GM18907 (cell line): ENCODE measurements at regions not wholly inside any gene's neighbourhood (a gene's known extent, or its start where the extent isn't known, plus 50 kb on each side); places are given as distances from the start of the nearest gene placed in this dataset.
A peak's percentile ranks its signal among the peaks of the same experiment; 100 is the strongest.
"Not testable (repeated sequence)": the region's sequence is repeated elsewhere in the genome, so short reads cannot be mapped to it uniquely, and the experiment has no call there.

ENCODE experiments used
- ATAC-seq: cut with Tn5 transposase; IDR thresholded peaks from one replicate; pipeline ENCODE4 v1.9.1; 2021; ENCODE audit warnings: mild to moderate bottlenecking, moderate library complexity; ENCODE audit not compliant: unreplicated experiment

GRCh38 chr10:53230651-53231050 is 458.1 kb upstream of the MBL2 start:
- no peak for ATAC-seq

- no peak for ATAC-seq
These were observed 451.3 kb upstream of the MBL2 start for GRCh38 chr10:53223851-53224250.

DNA sequence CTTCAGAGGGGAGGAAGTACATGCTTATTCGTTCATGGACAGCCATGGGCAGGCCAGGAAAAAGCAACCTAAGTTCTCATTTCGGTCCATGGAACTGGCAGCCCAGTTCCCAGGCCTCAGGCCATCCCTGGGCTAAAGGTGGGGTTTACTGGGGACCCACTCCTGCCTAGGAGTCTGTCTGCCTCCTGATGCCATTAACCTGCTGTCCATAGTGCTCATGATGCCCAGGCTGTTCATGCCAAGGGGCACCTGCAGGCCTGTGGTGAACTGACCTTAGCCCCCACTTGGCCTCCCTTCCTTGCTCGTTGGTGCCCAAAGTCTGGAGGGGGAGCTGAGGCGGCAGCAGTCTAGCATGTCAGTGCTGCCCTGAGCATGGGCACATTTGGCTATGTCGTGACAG is 450.2 kb upstream of the MBL2 start:
- ATAC-seq = no peak

DNA sequence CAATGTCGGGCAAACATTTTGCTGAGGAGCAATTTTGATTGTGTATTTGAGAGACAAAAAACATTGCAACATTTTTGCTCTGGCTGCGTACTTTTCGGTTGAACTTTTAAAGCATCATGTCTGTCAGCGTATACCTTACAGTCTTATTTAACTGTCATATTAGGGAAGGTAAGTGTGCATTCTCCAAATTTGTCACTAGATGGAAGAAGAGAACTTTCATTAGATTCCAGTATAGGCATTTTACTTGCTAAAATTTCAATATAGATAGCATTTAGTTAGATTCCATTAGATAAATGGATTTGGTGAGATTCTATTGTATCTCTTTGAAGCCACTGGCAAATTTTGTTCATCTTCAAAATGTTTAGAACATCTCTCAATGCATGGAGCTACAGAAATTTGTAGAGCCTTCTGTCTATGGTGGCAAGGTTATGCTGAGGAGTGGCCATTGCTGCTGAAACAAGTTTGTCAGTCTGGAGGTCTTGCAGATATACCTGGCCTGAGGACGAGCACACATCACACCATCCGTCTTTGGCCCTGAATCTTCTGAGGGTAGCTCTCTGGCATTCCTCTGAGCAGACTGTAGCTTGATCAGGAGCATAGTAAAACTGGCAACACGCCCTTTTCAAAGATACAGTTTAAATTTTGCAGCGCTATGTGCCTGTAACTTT is 437.5 kb upstream of the MBL2 start:
- ATAC-seq = peak; percentile 64

DNA sequence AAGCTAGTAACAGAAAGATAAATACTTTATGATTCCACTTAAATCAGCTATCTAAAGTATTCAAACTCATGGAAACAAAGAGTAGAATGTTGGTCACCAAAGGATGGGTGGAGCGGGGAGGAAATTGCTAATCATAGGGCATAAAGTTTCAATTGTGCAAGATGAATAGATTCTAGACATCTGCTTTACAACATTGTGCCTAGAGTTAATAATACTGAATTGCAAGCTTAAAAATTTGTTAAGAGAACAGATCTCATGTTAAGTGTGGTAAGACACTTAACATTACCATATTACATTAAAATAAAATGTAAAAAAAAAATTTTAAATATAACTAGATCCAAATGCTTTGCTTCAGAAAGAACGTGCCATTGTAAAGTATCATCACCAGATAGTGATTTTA is 411.1 kb upstream of the MBL2 start:
- no peak for ATAC-seq

- ATAC-seq = no peak
These were observed 404.9 kb upstream of the MBL2 start for GRCh38 chr10:53177468-53177867.

DNA sequence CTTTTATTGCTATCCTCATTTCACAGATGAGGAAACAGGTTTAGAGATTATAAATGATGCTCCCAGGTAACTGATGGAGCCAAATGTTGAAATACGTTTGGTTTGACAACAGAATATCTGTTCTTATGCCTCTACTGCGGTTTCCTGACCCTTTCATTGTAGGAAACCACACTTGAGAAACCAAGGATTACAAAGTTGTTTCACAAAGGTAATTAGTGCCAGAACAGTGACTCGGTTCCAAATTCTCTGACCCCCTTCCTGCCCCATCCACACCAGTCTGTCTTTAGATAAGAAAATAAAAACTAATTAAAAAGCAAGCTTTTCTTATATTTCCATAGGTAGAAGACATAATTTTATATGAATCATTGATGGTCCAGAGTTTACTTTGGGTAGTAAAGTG is 393.7 kb upstream of the MBL2 start:
- ATAC-seq = no peak

- ATAC-seq = no peak
These were observed 390.3 kb upstream of the MBL2 start for GRCh38 chr10:53162856-53163255.

GRCh38 chr10:53161231-53161630 is 388.6 kb upstream of the MBL2 start:
- ATAC-seq = no peak

- not testable (repeated sequence) for ATAC-seq
These were observed 383.1 kb upstream of the MBL2 start for GRCh38 chr10:53155674-53156073.

- ATAC-seq = no peak
These were observed 381.2 kb upstream of the MBL2 start for GRCh38 chr10:53153831-53154230.

GRCh38 chr10:53140506-53140905 is 367.9 kb upstream of the MBL2 start:
- ATAC-seq = no peak

- peak; percentile 35 for ATAC-seq
These were observed 363.3 kb upstream of the MBL2 start for GRCh38 chr10:53135897-53136253.

DNA sequence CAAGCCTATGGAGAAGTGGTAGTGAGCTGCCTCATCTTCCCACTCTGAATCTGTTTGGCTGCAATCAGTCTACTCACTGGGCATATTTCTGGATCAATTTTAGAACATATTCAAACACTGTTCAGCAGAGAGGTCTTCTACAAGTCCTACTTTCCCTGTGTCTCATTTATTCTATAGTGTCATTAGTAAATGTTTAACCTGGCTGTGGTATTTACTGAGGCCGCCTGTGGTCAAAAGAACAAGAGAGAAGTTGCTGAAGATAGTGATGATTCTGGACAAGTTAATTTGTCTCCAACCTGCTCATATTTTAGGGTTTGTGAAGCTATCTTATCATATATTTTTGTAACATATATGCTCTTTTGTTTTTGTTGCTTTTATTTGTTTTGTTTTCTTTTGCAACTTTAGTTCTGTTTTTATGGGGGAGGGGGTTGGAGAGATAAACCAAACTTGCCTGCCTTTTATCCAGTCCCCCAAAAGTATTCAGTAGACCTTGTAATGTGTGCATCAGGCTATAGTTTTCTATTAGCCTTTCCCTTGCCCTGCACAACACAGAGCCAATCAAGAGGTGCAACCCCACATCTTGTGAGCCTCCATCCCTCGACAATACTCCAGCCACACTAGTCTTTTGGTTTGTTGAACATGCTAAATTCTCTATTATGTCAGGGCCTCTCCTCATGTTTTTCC is 362.8 kb upstream of the MBL2 start:
- peak; percentile 88 for ATAC-seq

GRCh38 chr10:53134050-53134449 is 361.5 kb upstream of the MBL2 start:
- ATAC-seq = no peak

DNA sequence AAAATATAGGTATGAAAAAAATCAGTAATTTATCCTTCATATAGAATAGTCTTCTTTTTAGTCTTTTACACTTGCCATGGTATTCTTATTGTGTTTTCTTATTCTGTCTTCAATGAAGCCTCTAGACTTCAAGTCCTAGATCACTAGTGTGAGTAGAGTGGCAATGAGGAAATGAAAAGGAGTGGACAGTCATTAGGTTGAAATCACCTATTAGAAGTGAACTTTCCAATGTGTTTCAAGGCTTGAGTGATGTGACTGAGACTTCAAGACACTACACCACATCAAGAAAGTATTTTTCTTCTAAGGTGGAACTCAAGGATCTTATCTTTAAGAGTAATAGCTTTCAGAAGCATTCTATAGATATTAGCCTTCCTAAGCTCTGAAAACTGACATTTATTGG is 357.8 kb upstream of the MBL2 start:
- no peak for ATAC-seq

DNA sequence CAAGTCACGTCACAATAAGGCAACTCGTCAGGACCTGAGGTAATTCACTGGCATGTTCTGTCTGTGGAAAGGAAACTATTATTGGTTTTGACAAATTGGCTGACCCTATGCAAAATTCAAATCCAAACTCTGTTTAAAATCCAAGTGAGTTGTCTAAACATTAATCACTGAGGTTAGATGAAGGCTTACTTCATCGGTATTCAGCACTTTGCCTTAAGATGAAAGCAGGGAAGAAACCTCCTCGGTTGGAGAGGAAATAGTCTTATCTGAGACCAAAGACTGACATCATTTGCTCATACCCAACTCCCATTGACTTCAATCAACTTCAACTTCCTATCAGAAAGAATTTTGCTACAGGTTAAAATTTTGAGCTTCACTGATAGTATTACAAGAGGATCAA is 355.1 kb upstream of the MBL2 start:
- no peak for ATAC-seq

DNA sequence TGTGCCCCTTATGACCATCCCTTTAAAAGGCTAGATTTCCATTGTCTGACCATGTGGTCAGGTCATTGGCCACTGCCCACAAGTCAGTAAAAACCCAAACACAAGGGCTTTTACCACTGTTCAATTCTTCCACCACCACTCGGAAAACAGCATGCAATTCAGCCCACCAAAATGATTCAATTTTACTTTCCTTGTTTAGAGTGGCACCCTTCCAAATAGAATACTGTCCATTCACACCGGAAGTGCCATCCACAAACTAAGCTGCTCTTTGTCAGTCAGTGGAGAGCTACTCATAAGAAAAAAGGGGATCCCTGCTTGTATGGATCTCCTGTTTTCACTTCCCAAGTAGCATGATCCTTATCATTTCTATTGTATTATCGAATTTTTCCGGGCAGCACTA is 350.7 kb upstream of the MBL2 start:
- no peak for ATAC-seq

DNA sequence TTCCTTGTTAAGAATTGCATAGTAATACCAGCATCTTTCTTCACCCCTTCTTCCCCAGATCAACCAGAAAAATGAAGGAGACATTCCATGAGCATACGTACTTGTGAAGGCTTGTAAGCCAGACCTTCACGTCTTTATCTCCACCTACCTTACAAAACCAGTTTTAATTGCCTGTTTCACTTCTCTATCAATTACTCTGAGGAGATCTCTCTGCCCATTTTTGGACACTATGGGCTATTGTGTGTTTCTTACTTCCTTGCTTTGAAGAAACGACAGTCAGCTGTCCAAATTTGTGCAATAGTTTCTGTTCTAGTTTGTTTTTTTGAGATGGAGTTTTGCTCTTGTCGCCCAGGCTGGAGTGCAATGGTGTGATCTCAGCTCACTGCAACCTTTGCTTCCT is 349.7 kb upstream of the MBL2 start:
- ATAC-seq = no peak

GRCh38 chr10:53115660-53116059 is 343.1 kb upstream of the MBL2 start:
- ATAC-seq = no peak

- ATAC-seq = no peak
These were observed 338.9 kb upstream of the MBL2 start for GRCh38 chr10:53111529-53111928.

- no peak for ATAC-seq
These were observed 336.7 kb upstream of the MBL2 start for GRCh38 chr10:53109320-53109719.
